Lung (tissue), 11 donors: ENCODE measurements at regions not wholly inside any gene's neighbourhood (a gene's known extent, or its start where the extent isn't known, plus 50 kb on each side); places are given as distances from the start of the nearest gene placed in this dataset.

Experiments used
- ATAC-seq: fragments of 200-7000 bp; cut with Tn5 transposase; one replicate; pipeline ENCODE4 v1.9.1; 2020; ENCODE audit warnings: moderate number of reproducible peaks; ENCODE audit not compliant: insufficient read depth, low FRiP score
- DNase-seq, 3 donors: peaks; one replicate each; pipeline ENCODE4 v3.0.0-alpha.2; 2013 to 2017
- H3K27ac ChIP-seq, 2 donors: one replicate each; pipeline ENCODE4 v1.5.1; 2013; ENCODE audit warnings: mild to moderate bottlenecking in 2 of 2, moderate library complexity in 2 of 2, control low read depth in 1 of 2, inconsistent platforms in 1 of 2, low read depth in 1 of 2, low read length in 1 of 2
- H3K27me3 ChIP-seq, 3 donors: one replicate each; pipeline ENCODE4 v1.5.1; 2013; ENCODE audit warnings: low read length in 2 of 3; ENCODE audit not compliant: control insufficient read depth in 3 of 3, insufficient read depth in 3 of 3
- H3K36me3 ChIP-seq, 4 donors: one replicate each; pipeline ENCODE4 v1.5.1; 2013; ENCODE audit warnings: low read length in 4 of 4, mild to moderate bottlenecking in 1 of 4, moderate library complexity in 1 of 4; ENCODE audit not compliant: control insufficient read depth in 4 of 4, insufficient read depth in 4 of 4
- H3K4me1 ChIP-seq, 5 donors: one replicate each; pipeline ENCODE4 v1.5.1; 2013; ENCODE audit warnings: low read length in 5 of 5, mild to moderate bottlenecking in 2 of 5, moderate library complexity in 1 of 5; ENCODE audit not compliant: control insufficient read depth in 5 of 5, insufficient read depth in 5 of 5
- H3K4me3 ChIP-seq: one replicate; pipeline ENCODE4 v1.5.1; 2013; ENCODE audit warnings: mild to moderate bottlenecking, control low read depth, moderate library complexity
- H3K9ac ChIP-seq, 2 donors: one replicate each; pipeline ENCODE4 v1.5.1; 2013; ENCODE audit warnings: low read length in 2 of 2, control low read depth in 1 of 2; ENCODE audit not compliant: insufficient read depth in 1 of 2
- H3K9me3 ChIP-seq, 4 donors: one replicate each; pipeline ENCODE4 v1.5.1; 2013; ENCODE audit warnings: low read length in 3 of 4, mild to moderate bottlenecking in 1 of 4, moderate library complexity in 1 of 4; ENCODE audit not compliant: control insufficient read depth in 4 of 4, insufficient read depth in 3 of 4
- CTCF ChIP-seq: IDR thresholded peaks from 2 replicates; pipeline ENCODE4 v1.5.1; 2012; ENCODE audit warnings: mild to moderate bottlenecking; ENCODE audit errors: control extremely low read depth, extremely low read depth
- WGBS, 2 donors: extraction: QIAGEN DNeasy Blood & Tissue Kit; methylation state at CpG; one replicate each; pipeline ENCODE4 v1.1.7; 2013; 5-methylcytosine and 5-hydroxymethylcytosine counted together
- donor health status: control.
- donor health status: control.
- donor health status: Bipolar disorder and iron deficiency.
- donor health status: healthy.
- donor health status: DM: yes; HTN: yes; CAD: no.

GRCh38 chr13:73800011-73800410, 334.2 kb downstream of the KLF12 start:
- H3K27ac ChIP-seq: no peak overlapping the region
- 86 to 92% methylated on average over 2 of the region's 2 CpGs for WGBS, 2 donors
- peaks cover 0 to 5% (median 2%) of the 10 kb centered on the region in 4 donors for H3K36me3 ChIP-seq
- H3K9me3 ChIP-seq: no peaks in the 10 kb centered on the region
- TF ChIP-seq CTCF: no peak
- DNase-seq (no peak), ATAC-seq (no peak)
- no peak overlapping the region for H3K9ac ChIP-seq
- no peaks in the 10 kb centered on the region for H3K27me3 ChIP-seq
- peaks cover 0 to 2% (median 0%) of the 10 kb centered on the region in 5 donors for H3K4me1 ChIP-seq
- H3K4me3 ChIP-seq: no peak overlapping the region

GRCh38 chr13:73794755-73795154, 339.4 kb downstream of the KLF12 start:
- no peak for TF ChIP-seq CTCF
- Histone ChIP-seq H3K36me3 (peaks cover 0 to 5% (median 2%) of the 10 kb centered on the region in 4 donors), H3K4me1 (no peaks in the 10 kb centered on the region), H3K27me3 (no peaks in the 10 kb centered on the region), H3K9me3 (no peaks in the 10 kb centered on the region), H3K4me3 (no peak overlapping the region), H3K27ac (no peak overlapping the region), H3K9ac (no peak overlapping the region)
- ATAC-seq (no peak), DNase-seq (no peak)
- whole genome bisulfite sequencing, 2 donors: 97% methylated on average over 3 of the region's 3 CpGs

- Histone ChIP-seq H3K27ac (no peak overlapping the region), H3K4me3 (no peak overlapping the region), H3K27me3 (no peaks in the 10 kb centered on the region), H3K9ac (no peak overlapping the region), H3K4me1 (no peaks in the 10 kb centered on the region), H3K36me3 (no peaks in the 10 kb centered on the region), H3K9me3 (no peaks in the 10 kb centered on the region)
- TF ChIP-seq CTCF: no peak
- DNase-seq (no peak), ATAC-seq (no peak)
Observed at GRCh38 chr13:73793361-73793760, 340.8 kb downstream of the KLF12 start.

- no peak overlapping the region for H3K4me3 ChIP-seq
- no peak for TF ChIP-seq CTCF
- ATAC-seq: no peak
- no peaks in the 10 kb centered on the region for H3K36me3 ChIP-seq
- DNase-seq: no peak
- 89 to 93% methylated on average over 5 of the region's 5 CpGs for WGBS, 2 donors
- H3K9me3 ChIP-seq: no peaks in the 10 kb centered on the region
- H3K9ac ChIP-seq: no peak overlapping the region
- no peaks in the 10 kb centered on the region for H3K27me3 ChIP-seq
- H3K27ac ChIP-seq: no peak overlapping the region
- H3K4me1 ChIP-seq: no peaks in the 10 kb centered on the region
Observed at GRCh38 chr13:73792796-73793195, 341.4 kb downstream of the KLF12 start.
